K562 (cell line): ENCODE measurements at regions not wholly inside any gene's neighbourhood (a gene's known extent, or its start where the extent isn't known, plus 50 kb on each side); places are given as distances from the start of the nearest gene placed in this dataset.
"Not testable (repeated sequence)": the region's sequence is repeated elsewhere in the genome, so short reads cannot be mapped to it uniquely, and the experiment has no call there.

Source experiments
- ATAC-seq: fragments of 200-7000 bp; cut with Tn5 transposase; 3 replicates; pipeline ENCODE4 v1.9.1; 2020; ENCODE audit warnings: moderate library complexity
- BruUV-seq: library from RNA; stranded (reverse); fragments of 400-500 nt; replicated peaks from 2 replicates; lab custom pipeline; 2021; lab: Mats Ljungman, UMichigan
- CTCF ChIA-PET: fragments of 300-600 bp; formaldehyde crosslinking; extraction: SDS; loops from one replicate; lab custom pipeline; 2021; ENCODE audit warnings: low intra/inter-chr PET ratio; lab: Yijun Ruan, JAX
- POLR2A ChIA-PET: fragments of 300-600, 350-650 bp; sonication (Branson Sonifier 250); formaldehyde crosslinking; extraction: SDS; loops from one replicate; lab custom pipeline; 2021; ENCODE audit warnings: antibody characterized with exemption, inconsistent platforms; lab: Yijun Ruan, JAX
- DNase-seq, 4 experiments: peaks; one replicate each; pipeline versions ENCODE4 v3.0.0 to v3.0.0-alpha.2; 2011 to 2018; ENCODE audit warnings: low spot score in 3 of 4, mixed read lengths in 3 of 4; ENCODE audit errors: extremely low read depth in 1 of 4
- FAIRE-seq: peaks from 2 replicates; lab custom pipeline; 2011; peaks lifted over from hg19 to GRCh38; lab: Jason Lieb, UNC
- H2AFZ ChIP-seq: 2 replicates; pipeline ENCODE4 v1.6.0; 2011; ENCODE audit warnings: low read depth, low read length, control low read depth, inconsistent platforms
- H3K27ac ChIP-seq: fragments of 200-600 bp; 3 replicates; pipeline ENCODE4 v1.8.0; 2011; ENCODE audit warnings: low read depth, mild to moderate bottlenecking, control low read depth, inconsistent platforms, low read length, moderate library complexity, mixed read lengths; ENCODE audit errors: extremely low read depth
- H3K27me3 ChIP-seq, 2 experiments: fragments of 300-600 bp in 1 of 2; 2 replicates in 1 of 2; 3 replicates in 1 of 2; pipeline versions ENCODE4 v1.6.0 to v1.8.0; 2011; ENCODE audit warnings: inconsistent platforms in 2 of 2, low read length in 2 of 2, mild to moderate bottlenecking in 1 of 2, mixed read lengths in 1 of 2, moderate library complexity in 1 of 2; ENCODE audit not compliant: control insufficient read depth in 2 of 2, insufficient read depth in 2 of 2
- H3K36me3 ChIP-seq: fragments of 300-600 bp; 3 replicates; pipeline ENCODE4 v1.8.0; 2011; ENCODE audit warnings: mild to moderate bottlenecking, low read length, inconsistent platforms; ENCODE audit not compliant: control insufficient read depth, insufficient read depth
- H3K4me1 ChIP-seq, 2 experiments: fragments of 200-600 bp in 1 of 2; replicated peaks in 1 of 2; 2 replicates in 1 of 2; 3 replicates in 1 of 2; pipeline versions ENCODE4 v1.5.1 to v1.8.0; 2011; ENCODE audit warnings: inconsistent platforms in 2 of 2, low read length in 2 of 2, mild to moderate bottlenecking in 1 of 2, mixed read lengths in 1 of 2, moderate library complexity in 1 of 2; ENCODE audit not compliant: control insufficient read depth in 2 of 2, insufficient read depth in 2 of 2
- H3K4me2 ChIP-seq: 2 replicates; pipeline ENCODE4 v1.6.1; 2011; ENCODE audit warnings: low read length, control low read depth, inconsistent platforms, mixed read lengths; ENCODE audit not compliant: insufficient read depth
- H3K4me3 ChIP-seq: fragments of 200-600 bp; sonication (generic), shearing (Covaris generic); 2 replicates; pipeline ENCODE4 v1.5.1; 2016; ENCODE audit warnings: control low read depth, inconsistent platforms
- H3K79me2 ChIP-seq: fragments of 200-600 bp; 3 replicates; pipeline ENCODE4 v1.8.0; 2011; ENCODE audit warnings: low read length, inconsistent platforms; ENCODE audit not compliant: control insufficient read depth, insufficient read depth
- H3K9ac ChIP-seq, 2 experiments: 2 replicates each; pipeline versions ENCODE4 v1.6.0 to v1.6.1; 2011; ENCODE audit warnings: low read depth in 2 of 2, low read length in 2 of 2, control low read depth in 1 of 2, inconsistent platforms in 1 of 2, mild to moderate bottlenecking in 1 of 2, mixed read lengths in 1 of 2; ENCODE audit not compliant: insufficient read depth in 1 of 2
- H3K9me1 ChIP-seq: one replicate; pipeline ENCODE4 v1.6.0; 2011; ENCODE audit warnings: inconsistent platforms, mild to moderate bottlenecking, low read length, moderate library complexity; ENCODE audit not compliant: control insufficient read depth, insufficient read depth
- H3K9me3 ChIP-seq: replicated peaks from 2 replicates; pipeline ENCODE4 v1.5.1; 2011; ENCODE audit warnings: low read depth, low read length, inconsistent platforms; ENCODE audit not compliant: control insufficient read depth, insufficient read depth
- H4K20me1 ChIP-seq: replicated peaks from 2 replicates; pipeline ENCODE4 v1.6.1; 2011; ENCODE audit warnings: low read length, inconsistent platforms, mixed read lengths; ENCODE audit not compliant: control insufficient read depth, insufficient read depth
- C11orf30 ChIP-seq: fragments of 450-650 bp; IDR thresholded peaks from 2 replicates; pipeline ENCODE4 v1.6.1; 2016; ENCODE audit warnings: low read depth, mild to moderate bottlenecking
- MAFG ChIP-seq: fragments of 450-650 bp; conservative IDR thresholded peaks from 2 replicates; pipeline ENCODE4 v1.6.1; 2016; ENCODE audit warnings: missing genetic modification characterization, missing compliant biosample characterization
- MEIS2 ChIP-seq: fragments of 450-650 bp; IDR thresholded peaks from 2 replicates; pipeline ENCODE4 v1.6.1; 2014; ENCODE audit warnings: mild to moderate bottlenecking; ENCODE audit not compliant: partially characterized antibody
- ZNF316 ChIP-seq: fragments of 450-650 bp; IDR thresholded peaks from 2 replicates; pipeline ENCODE4 v1.6.1; 2016
- whole genome bisulfite sequencing: fragments of 100-300 bp; shearing (Covaris generic); methylation state at CpG from one replicate; pipeline ENCODE4 v1.1.6; 2016; ENCODE audit warnings: low coverage, mixed read lengths; ENCODE audit not compliant: insufficient coverage; ENCODE audit errors: missing lambda C conversion rate; 5-methylcytosine and 5-hydroxymethylcytosine counted together
- in situ Hi-C: fragments of 300-500 bp; cut with MboI; formaldehyde crosslinking; loops from 4 replicates; pipeline ENCODE4 v1.15.0; 2018; ENCODE audit warnings: inconsistent platforms, mixed read lengths
- intact Hi-C: fragments of 100-400 bp; cut with micrococcal nuclease; formaldehyde crosslinking; loops from 2 replicates; pipeline ENCODE4 v1.14.2; 2022
- TF ChIP-seq, protein P1 (sequence below), 2 experiments: IDR thresholded peaks in 1 of 2; conservative IDR thresholded peaks in 1 of 2; 2 replicates each; pipeline ENCODE4 v1.6.1; 2016; ENCODE audit warnings: low read depth in 2 of 2, mild to moderate bottlenecking in 1 of 2, missing compliant biosample characterization in 1 of 2, missing genetic modification characterization in 1 of 2, moderate library complexity in 1 of 2
- TF ChIP-seq, protein P2 (sequence below): fragments of 450-650 bp; IDR thresholded peaks from 2 replicates; pipeline ENCODE4 v1.6.1; 2016

DNA sequence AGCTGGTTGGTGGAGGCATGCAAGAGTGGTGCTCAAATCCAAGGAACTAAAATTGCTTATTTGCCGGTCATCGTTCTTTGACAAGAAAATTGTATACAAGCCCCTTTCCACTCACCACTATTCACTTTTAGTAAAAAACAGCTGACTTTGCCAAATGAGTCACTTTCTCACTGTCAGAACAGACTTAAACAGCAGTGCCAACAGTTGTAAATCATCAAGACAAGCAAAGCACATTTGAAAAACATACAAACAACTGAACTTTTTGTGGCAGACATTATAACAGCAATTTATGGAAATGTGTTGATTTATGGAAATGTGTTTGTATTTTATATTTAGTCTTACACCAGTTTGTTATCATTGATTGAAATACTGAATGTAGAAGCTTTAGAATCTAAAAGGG lies 112.8 kb upstream of the SAMD11 start:
- H3K9me1 ChIP-seq, CTCF ChIA-PET, H3K36me3 ChIP-seq, BruUV-seq, H3K4me2 ChIP-seq, H3K4me1 ChIP-seq, FAIRE-seq: not testable (repeated sequence)
- TF ChIP-seq, protein P1, sequence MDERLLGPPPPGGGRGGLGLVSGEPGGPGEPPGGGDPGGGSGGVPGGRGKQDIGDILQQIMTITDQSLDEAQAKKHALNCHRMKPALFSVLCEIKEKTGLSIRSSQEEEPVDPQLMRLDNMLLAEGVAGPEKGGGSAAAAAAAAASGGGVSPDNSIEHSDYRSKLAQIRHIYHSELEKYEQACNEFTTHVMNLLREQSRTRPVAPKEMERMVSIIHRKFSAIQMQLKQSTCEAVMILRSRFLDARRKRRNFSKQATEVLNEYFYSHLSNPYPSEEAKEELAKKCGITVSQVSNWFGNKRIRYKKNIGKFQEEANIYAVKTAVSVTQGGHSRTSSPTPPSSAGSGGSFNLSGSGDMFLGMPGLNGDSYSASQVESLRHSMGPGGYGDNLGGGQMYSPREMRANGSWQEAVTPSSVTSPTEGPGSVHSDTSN (CRISPR knock-in tag; IDR thresholded peaks at IDR 0.05; ENCODE audit: low read depth) = not testable (repeated sequence)
- TF ChIP-seq, protein P1 (tag; conservative IDR thresholded peaks at IDR 0.05; ENCODE audit: low read depth) = peak; percentile 88
- TF ChIP-seq MEIS2 = peak; percentile 81
- peak; percentile 66 for TF ChIP-seq ZNF316
- TF ChIP-seq C11orf30 = peak; percentile 75
- TF ChIP-seq MAFG (tag) = peak; percentile 58; the same call in 1 of the 2 replicates
- TF ChIP-seq, protein P2, sequence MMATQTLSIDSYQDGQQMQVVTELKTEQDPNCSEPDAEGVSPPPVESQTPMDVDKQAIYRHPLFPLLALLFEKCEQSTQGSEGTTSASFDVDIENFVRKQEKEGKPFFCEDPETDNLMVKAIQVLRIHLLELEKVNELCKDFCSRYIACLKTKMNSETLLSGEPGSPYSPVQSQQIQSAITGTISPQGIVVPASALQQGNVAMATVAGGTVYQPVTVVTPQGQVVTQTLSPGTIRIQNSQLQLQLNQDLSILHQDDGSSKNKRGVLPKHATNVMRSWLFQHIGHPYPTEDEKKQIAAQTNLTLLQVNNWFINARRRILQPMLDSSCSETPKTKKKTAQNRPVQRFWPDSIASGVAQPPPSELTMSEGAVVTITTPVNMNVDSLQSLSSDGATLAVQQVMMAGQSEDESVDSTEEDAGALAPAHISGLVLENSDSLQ = peak; percentile 79
- TF ChIP-seq, all 486 proteins: peak for 6; not testable (repeated sequence) for 480
- H4K20me1 ChIP-seq, POLR2A ChIA-PET, H3K27me3 ChIP-seq, ATAC-seq, H3K9ac ChIP-seq, H2AFZ ChIP-seq, H3K4me3 ChIP-seq, intact Hi-C loops, DNase-seq, H3K9me3 ChIP-seq, H3K79me2 ChIP-seq, in situ Hi-C loops, H3K27ac ChIP-seq: not testable (repeated sequence)
- WGBS = 65% methylated on average over 2 of the region's 2 CpGs
